ENCODE measurements at regions not wholly inside any gene's neighbourhood (a gene's known extent, or its start where the extent isn't known, plus 50 kb on each side); places are given as distances from the start of the nearest gene placed in this dataset.

DNA sequence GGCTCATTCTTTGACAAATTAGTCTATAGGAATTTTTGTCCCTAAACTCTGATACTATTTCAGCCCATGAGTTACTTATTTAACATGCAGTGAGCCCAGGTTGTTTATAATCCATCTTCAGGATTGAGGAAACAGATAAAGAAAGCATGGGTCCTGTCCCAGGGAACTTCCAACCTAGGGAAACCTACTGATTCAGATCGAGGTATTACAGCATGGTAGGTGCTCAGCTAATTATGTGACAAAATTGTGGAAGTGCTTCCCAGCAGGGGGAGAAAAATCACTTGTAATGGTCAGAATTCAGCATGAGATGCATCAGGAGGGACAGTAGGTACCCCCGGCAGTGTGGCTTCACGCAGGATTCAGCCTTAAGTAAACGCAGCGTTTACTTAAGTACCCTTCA lies 171.3 kb downstream of the NUFIP1 start:
- H3K9ac ChIP-seq (ENCODE audit: insufficient read depth, low read depth, low read length): no peak overlapping the region
- no peaks in the 10 kb centered on the region for H3K36me3 ChIP-seq (replicated peaks in 1 of 2; ENCODE audit: control insufficient read depth in 1 of 2, insufficient read depth in 2 of 2, low read length in 2 of 2)
- no peak overlapping the region for H3K4me3 ChIP-seq (replicated peaks in 1 of 3; ENCODE audit: insufficient read depth in 1 of 3, low read depth in 2 of 3, low read length in 3 of 3)
- H3K27me3 ChIP-seq (ENCODE audit: control insufficient read depth in 1 of 2, insufficient read depth in 2 of 2, low read length in 2 of 2): no peaks in the 10 kb centered on the region
- no peak overlapping the region for H3K4me2 ChIP-seq (ENCODE audit: low read depth, low read length)
- BruUV-seq (replicated peaks): no TSS peak
- H3K9me3 ChIP-seq (ENCODE audit: low read length): no peaks in the 10 kb centered on the region
- FAIRE-seq (no peak), DNase-seq (ENCODE audit: low spot score) (no peak), ATAC-seq (no peak)
- ChIA-PET CTCF (ENCODE audit: low intra/inter-chr PET ratio, low total read pairs) (no interaction called here), POLR2A (no interaction called here)
- WGBS (ENCODE audit: low lambda C conversion rate): 57% methylated on average over 5 of the region's 5 CpGs
- H4K20me1 ChIP-seq (ENCODE audit: insufficient read depth, low read length): no peaks in the 10 kb centered on the region
- in situ Hi-C loops (cut with HindIII; ENCODE audit: extremely low pct_ligation_motif_present, low pct_unique_long_range_greater_than_20kb) (no loop called here), intact Hi-C loops (cut with micrococcal nuclease; ENCODE audit: unreplicated experiment) (loop anchor here (5.0 kb wide), 1 partner anchor 99 kb away; no protein-coding TSS in a partner anchor)
- peaks cover 31% of the 10 kb centered on the region for H3K4me1 ChIP-seq (ENCODE audit: insufficient read depth, low read length)
- H2AFZ ChIP-seq (ENCODE audit: low read length): no peak overlapping the region
- no peaks in the 10 kb centered on the region for H3K79me2 ChIP-seq (ENCODE audit: insufficient read depth, low read length)
- H3K27ac ChIP-seq (ENCODE audit: extremely low read length, insufficient read depth, low read length): no peak overlapping the region
- no peak for TF ChIP-seq ZNF660 (CRISPR knock-in tag; IDR thresholded peaks at IDR 0.05; ENCODE audit: borderline replicate concordance, low read depth)
- no peak for TF ChIP-seq RBFOX2 (IDR thresholded peaks at IDR 0.05; ENCODE audit: low read depth, low read length)
- no peak for TF ChIP-seq ZKSCAN5 (CRISPR knock-in tag; IDR thresholded peaks at IDR 0.05)
- TF ChIP-seq KLF9 (CRISPR knock-in tag; IDR thresholded peaks at IDR 0.05; ENCODE audit: low read depth): no peak
- no peak for TF ChIP-seq TBX3 (IDR thresholded peaks at IDR 0.05; ENCODE audit: borderline replicate concordance)
- no peak for TF ChIP-seq RFXAP (CRISPR knock-in tag; IDR thresholded peaks at IDR 0.05; ENCODE audit: borderline replicate concordance)
- TF ChIP-seq CBX2 (IDR thresholded peaks at IDR 0.05; ENCODE audit: low read depth, low read length): no peak
- TF ChIP-seq CBX2 (CRISPR knock-in tag; IDR thresholded peaks at IDR 0.05; ENCODE audit: low read depth): no peak
- TF ChIP-seq ZBTB20 (CRISPR knock-in tag; IDR thresholded peaks at IDR 0.05; ENCODE audit: borderline replicate concordance, low read depth): no peak
- no peak for TF ChIP-seq HOXA9 (CRISPR knock-in tag; IDR thresholded peaks at IDR 0.05; ENCODE audit: borderline replicate concordance)
- no peak for TF ChIP-seq AGO2 (optimal IDR thresholded peaks at IDR 0.05; ENCODE audit: low read depth, low read length)
- TF ChIP-seq YEATS2 (CRISPR knock-in tag; IDR thresholded peaks at IDR 0.05; ENCODE audit: borderline replicate concordance): no peak
- TF ChIP-seq, protein P1, sequence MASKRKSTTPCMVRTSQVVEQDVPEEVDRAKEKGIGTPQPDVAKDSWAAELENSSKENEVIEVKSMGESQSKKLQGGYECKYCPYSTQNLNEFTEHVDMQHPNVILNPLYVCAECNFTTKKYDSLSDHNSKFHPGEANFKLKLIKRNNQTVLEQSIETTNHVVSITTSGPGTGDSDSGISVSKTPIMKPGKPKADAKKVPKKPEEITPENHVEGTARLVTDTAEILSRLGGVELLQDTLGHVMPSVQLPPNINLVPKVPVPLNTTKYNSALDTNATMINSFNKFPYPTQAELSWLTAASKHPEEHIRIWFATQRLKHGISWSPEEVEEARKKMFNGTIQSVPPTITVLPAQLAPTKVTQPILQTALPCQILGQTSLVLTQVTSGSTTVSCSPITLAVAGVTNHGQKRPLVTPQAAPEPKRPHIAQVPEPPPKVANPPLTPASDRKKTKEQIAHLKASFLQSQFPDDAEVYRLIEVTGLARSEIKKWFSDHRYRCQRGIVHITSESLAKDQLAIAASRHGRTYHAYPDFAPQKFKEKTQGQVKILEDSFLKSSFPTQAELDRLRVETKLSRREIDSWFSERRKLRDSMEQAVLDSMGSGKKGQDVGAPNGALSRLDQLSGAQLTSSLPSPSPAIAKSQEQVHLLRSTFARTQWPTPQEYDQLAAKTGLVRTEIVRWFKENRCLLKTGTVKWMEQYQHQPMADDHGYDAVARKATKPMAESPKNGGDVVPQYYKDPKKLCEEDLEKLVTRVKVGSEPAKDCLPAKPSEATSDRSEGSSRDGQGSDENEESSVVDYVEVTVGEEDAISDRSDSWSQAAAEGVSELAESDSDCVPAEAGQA (IDR thresholded peaks at IDR 0.05; ENCODE audit: low read depth): no peak
- TF ChIP-seq, protein P1 (CRISPR knock-in tag; IDR thresholded peaks at IDR 0.05; ENCODE audit: borderline replicate concordance): no peak
- no peak for TF ChIP-seq RELA (CRISPR knock-in tag; IDR thresholded peaks at IDR 0.05)
- TF ChIP-seq, protein P2, sequence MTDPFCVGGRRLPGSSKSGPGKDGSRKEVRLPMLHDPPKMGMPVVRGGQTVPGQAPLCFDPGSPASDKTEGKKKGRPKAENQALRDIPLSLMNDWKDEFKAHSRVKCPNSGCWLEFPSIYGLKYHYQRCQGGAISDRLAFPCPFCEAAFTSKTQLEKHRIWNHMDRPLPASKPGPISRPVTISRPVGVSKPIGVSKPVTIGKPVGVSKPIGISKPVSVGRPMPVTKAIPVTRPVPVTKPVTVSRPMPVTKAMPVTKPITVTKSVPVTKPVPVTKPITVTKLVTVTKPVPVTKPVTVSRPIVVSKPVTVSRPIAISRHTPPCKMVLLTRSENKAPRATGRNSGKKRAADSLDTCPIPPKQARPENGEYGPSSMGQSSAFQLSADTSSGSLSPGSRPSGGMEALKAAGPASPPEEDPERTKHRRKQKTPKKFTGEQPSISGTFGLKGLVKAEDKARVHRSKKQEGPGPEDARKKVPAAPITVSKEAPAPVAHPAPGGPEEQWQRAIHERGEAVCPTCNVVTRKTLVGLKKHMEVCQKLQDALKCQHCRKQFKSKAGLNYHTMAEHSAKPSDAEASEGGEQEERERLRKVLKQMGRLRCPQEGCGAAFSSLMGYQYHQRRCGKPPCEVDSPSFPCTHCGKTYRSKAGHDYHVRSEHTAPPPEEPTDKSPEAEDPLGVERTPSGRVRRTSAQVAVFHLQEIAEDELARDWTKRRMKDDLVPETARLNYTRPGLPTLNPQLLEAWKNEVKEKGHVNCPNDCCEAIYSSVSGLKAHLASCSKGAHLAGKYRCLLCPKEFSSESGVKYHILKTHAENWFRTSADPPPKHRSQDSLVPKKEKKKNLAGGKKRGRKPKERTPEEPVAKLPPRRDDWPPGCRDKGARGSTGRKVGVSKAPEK (CRISPR knock-in tag; IDR thresholded peaks at IDR 0.05; ENCODE audit: borderline replicate concordance): no peak
- TF ChIP-seq, protein P3, sequence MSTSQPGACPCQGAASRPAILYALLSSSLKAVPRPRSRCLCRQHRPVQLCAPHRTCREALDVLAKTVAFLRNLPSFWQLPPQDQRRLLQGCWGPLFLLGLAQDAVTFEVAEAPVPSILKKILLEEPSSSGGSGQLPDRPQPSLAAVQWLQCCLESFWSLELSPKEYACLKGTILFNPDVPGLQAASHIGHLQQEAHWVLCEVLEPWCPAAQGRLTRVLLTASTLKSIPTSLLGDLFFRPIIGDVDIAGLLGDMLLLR (CRISPR knock-in tag; IDR thresholded peaks at IDR 0.05): no peak
